OCI-LY3 (cell line): ENCODE measurements at regions not wholly inside any gene's neighbourhood (a gene's known extent, or its start where the extent isn't known, plus 50 kb on each side); places are given as distances from the start of the nearest gene placed in this dataset.

Experiments used
- CTCF ChIP-seq: fragments of 200-600, 300-600 bp; sonication (generic); IDR thresholded peaks from 2 replicates; pipeline ENCODE4 v1.5.1; 2014; ENCODE audit warnings: antibody characterized with exemption, low read length, low read depth
- EZH2phosphoT487 ChIP-seq: fragments of 200-600 bp; shearing (Covaris generic); IDR thresholded peaks from 2 replicates; pipeline ENCODE4 v1.6.1; 2018; ENCODE audit warnings: antibody characterized with exemption, mixed run types, low read depth

GRCh38 chr6:88295663-88296062 lies 129.5 kb upstream of the CNR1 start:
- no peak for TF ChIP-seq CTCF
- TF ChIP-seq EZH2phosphoT487: no peak
